Lower leg skin (tissue), 4 donors: ENCODE measurements at regions not wholly inside any gene's neighbourhood (a gene's known extent, or its start where the extent isn't known, plus 50 kb on each side); places are given as distances from the start of the nearest gene placed in this dataset.

Experiments
- DNase-seq, 2 donors: peaks; one replicate each; pipeline ENCODE4 v3.0.0-alpha.2; 2019; ENCODE audit warnings: low spot score in 2 of 2
- H3K4me3 ChIP-seq: fragments of 200-600 bp; sonication (generic); 2 replicates; pipeline ENCODE4 v1.5.1; 2017; ENCODE audit warnings: mild to moderate bottlenecking, low read depth; ENCODE audit not compliant: poor library complexity, severe bottlenecking
- POLR2A ChIP-seq, 2 donors: fragments of 450-650 bp; IDR thresholded peaks; one replicate each; pipeline ENCODE4 v1.6.1; 2016 to 2017; ENCODE audit warnings: antibody characterized with exemption in 2 of 2, mild to moderate bottlenecking in 1 of 2, moderate library complexity in 1 of 2
- WGBS, 2 donors: methylation state at CpG; one replicate each; pipeline ENCODE4 v1.1.5; 2018; 5-methylcytosine and 5-hydroxymethylcytosine counted together
- intact Hi-C: fragments of 100-400 bp; cut with DNase I; formaldehyde crosslinking; loops from one replicate; pipeline ENCODE4 v1.15.0; 2023; ENCODE audit warnings: low total_unique reads
- TF ChIP-seq, protein P1 (sequence below), 3 donors: fragments of 450-650 bp; IDR thresholded peaks; one replicate each; pipeline ENCODE4 v1.5.1; 2016; ENCODE audit warnings: antibody characterized with exemption in 3 of 3, mild to moderate bottlenecking in 3 of 3, moderate library complexity in 2 of 3

DNA sequence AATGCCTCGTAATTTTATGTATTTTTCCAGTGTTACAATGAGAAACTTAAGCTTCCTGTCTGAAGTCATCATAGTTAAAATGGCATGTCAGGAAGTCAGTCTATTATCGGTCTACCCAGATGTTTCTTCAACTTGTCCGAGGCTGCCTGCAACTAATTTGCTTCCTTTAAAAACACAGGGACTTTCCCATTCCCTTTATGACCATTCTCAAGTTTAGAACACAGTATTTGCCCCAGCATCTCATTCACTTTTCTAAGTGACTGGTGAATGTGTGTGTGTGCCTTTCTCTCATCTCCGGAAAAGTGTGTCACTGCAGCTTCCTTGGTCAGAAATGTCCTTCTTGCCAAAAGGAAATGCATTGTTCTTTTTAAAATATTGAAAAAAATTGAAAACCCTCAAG is 466.6 kb downstream of the RAP2B start:
- no peak for DNase-seq
- TF ChIP-seq, protein P1, sequence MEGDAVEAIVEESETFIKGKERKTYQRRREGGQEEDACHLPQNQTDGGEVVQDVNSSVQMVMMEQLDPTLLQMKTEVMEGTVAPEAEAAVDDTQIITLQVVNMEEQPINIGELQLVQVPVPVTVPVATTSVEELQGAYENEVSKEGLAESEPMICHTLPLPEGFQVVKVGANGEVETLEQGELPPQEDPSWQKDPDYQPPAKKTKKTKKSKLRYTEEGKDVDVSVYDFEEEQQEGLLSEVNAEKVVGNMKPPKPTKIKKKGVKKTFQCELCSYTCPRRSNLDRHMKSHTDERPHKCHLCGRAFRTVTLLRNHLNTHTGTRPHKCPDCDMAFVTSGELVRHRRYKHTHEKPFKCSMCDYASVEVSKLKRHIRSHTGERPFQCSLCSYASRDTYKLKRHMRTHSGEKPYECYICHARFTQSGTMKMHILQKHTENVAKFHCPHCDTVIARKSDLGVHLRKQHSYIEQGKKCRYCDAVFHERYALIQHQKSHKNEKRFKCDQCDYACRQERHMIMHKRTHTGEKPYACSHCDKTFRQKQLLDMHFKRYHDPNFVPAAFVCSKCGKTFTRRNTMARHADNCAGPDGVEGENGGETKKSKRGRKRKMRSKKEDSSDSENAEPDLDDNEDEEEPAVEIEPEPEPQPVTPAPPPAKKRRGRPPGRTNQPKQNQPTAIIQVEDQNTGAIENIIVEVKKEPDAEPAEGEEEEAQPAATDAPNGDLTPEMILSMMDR (IDR thresholded peaks at IDR 0.05), result no peak
- TF ChIP-seq POLR2A (IDR thresholded peaks at IDR 0.05), result no peak
- intact Hi-C loops, result no loop called here
- 28 to 42% methylated on average over 4 of the region's 4 CpGs for WGBS, 2 donors
- H3K4me3 ChIP-seq, result no peak overlapping the region

DNA sequence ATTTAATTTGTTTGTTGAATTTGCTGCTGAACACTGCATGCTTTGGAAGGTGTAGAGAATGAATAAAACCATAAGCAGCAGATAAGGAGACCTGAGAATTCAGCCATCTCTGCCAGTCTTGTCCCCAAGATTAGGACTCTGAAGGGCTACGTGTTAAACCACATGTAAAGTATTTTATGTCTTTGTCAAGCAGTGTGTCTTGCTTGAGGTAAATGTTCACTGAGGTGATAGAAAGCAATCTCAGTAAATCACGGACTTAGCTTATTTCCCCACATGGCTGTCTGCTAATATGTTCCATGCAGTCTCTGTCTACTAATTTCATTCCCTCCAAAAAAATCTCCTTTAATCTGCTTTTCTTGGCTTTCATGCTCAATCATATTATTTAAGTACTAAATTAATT is 467.1 kb downstream of the RAP2B start:
- WGBS, 2 donors, result 73 to 81% methylated on average over 2 of the region's 2 CpGs
- no peak for DNase-seq
- H3K4me3 ChIP-seq, result no peak overlapping the region
- TF ChIP-seq POLR2A (IDR thresholded peaks at IDR 0.05), result no peak
- TF ChIP-seq, protein P1 (IDR thresholded peaks at IDR 0.05), result no peak
- intact Hi-C loops, result no loop called here

DNA sequence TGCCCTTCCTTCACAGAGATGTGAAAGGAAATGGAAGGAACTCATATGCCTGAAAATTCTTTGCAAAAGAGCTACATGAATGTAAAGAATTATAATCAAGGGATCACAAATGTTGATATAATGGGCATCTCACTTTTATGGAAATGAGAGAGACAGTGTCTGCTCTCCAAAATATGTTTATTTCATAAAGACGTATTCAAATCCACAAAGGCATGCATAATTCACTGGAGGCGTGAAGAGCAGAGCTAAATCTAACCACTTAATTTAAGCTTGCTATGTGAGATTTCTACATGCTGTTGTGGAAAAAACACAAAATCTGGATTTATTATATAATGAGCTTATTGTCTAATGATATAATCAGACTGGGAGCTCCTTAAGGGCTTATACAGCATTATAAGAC is 469.1 kb downstream of the RAP2B start:
- 79 to 86% methylated on average over 2 of the region's 2 CpGs for WGBS, 2 donors
- DNase-seq, result no peak
- intact Hi-C loops, result no loop called here
- TF ChIP-seq, protein P1 (IDR thresholded peaks at IDR 0.05), result no peak
- TF ChIP-seq POLR2A (IDR thresholded peaks at IDR 0.05), result no peak
- H3K4me3 ChIP-seq, result no peak overlapping the region

DNA sequence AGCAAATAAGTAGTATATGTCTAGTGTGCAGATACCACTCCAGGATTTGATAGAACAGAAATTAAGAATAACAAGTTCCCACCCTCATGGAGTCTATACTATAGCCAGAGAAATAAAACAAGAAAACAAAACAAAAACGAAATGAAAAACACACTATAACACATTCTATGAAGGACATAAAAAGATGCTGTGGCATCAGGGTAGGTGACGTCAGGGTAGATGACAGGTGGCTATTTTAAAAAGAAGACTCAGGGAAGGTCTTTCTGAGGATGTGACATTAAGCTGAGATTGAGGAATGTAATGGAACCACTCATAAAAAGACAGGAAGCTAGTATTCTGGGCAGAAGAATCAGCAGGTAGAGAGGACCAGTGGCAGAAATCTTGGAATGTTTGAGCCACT is 469.6 kb downstream of the RAP2B start:
- no peak overlapping the region for H3K4me3 ChIP-seq
- TF ChIP-seq POLR2A (IDR thresholded peaks at IDR 0.05), result no peak
- TF ChIP-seq, protein P1 (IDR thresholded peaks at IDR 0.05), result no peak
- intact Hi-C loops, result no loop called here
- DNase-seq, result no peak
- WGBS, 2 donors, result 81 to 93% methylated on average over 2 of the region's 2 CpGs

DNA sequence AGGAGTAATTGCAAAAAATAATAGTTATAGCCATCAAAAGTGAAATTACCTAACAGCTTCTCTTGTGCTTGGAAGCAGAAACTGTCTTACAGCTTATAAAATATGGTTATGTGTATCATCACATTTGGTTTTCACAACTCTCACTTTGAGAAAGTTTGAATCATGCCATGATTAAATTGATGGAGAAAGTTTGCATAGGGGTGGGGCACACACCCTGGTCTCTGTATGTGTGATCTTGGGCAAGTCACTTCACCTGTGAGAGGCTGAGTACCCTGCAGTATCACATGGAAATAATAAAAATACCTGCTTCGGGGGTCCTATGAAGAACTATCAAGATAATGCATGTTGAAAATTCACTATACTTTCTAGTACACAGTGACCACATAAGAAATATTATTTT is 471.4 kb downstream of the RAP2B start:
- TF ChIP-seq, protein P1 (IDR thresholded peaks at IDR 0.05), result no peak
- TF ChIP-seq POLR2A (IDR thresholded peaks at IDR 0.05), result no peak
- 78 to 86% methylated on average over 1 of the region's 1 CpG for WGBS, 2 donors
- DNase-seq, result no peak
- no peak overlapping the region for H3K4me3 ChIP-seq
- intact Hi-C loops, result no loop called here

DNA sequence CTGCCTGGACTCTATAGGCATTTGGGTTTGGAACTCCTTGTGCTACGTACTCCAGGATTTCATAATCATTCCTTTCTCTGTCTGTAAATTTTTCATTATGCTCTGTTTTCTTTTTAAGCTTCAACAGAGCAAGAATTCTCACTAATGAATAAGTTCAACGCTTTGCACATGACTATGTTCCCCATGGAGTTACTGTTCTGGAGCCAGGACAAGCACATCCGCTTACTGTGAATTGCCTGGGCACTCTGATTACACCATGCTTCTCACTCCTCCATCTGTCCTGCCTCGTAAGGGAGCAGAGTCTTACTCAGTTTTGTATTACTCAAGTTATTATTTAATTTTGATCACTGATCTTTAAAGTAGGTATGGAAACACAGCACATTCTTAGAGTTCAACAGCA is 472.7 kb downstream of the RAP2B start:
- H3K4me3 ChIP-seq, result no peak overlapping the region
- WGBS, 2 donors, result 62 to 74% methylated on average over 4 of the region's 4 CpGs
- TF ChIP-seq POLR2A (IDR thresholded peaks at IDR 0.05), result no peak
- TF ChIP-seq, protein P1 (IDR thresholded peaks at IDR 0.05), result no peak
- intact Hi-C loops, result no loop called here
- no peak for DNase-seq
